ENCODE measurements at regions not wholly inside any gene's neighbourhood (a gene's known extent, or its start where the extent isn't known, plus 50 kb on each side); places are given as distances from the start of the nearest gene placed in this dataset.

DNA sequence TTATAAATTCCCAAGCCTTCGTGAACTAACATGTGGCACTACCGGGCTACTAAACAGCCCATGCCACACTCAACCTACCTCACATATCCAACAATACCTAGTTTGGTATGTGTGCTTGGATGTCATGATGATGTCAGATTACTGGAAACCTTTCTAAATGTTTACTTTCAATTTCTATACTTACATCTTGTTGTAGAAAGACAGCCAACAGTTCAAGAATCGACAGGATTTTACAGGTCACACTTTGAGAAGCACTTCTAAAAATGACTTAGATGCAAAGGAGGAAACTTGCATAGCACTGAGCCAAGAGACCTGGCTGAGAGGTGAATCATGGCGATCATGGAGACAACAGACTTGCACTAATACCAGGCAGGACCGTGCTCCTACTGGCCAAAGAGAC, 209.9 kb downstream of the COL4A1 start:
- no peak overlapping the region for H3K4me3 ChIP-seq (ENCODE audit: low read depth, low read length)
- TF ChIP-seq, protein P1, sequence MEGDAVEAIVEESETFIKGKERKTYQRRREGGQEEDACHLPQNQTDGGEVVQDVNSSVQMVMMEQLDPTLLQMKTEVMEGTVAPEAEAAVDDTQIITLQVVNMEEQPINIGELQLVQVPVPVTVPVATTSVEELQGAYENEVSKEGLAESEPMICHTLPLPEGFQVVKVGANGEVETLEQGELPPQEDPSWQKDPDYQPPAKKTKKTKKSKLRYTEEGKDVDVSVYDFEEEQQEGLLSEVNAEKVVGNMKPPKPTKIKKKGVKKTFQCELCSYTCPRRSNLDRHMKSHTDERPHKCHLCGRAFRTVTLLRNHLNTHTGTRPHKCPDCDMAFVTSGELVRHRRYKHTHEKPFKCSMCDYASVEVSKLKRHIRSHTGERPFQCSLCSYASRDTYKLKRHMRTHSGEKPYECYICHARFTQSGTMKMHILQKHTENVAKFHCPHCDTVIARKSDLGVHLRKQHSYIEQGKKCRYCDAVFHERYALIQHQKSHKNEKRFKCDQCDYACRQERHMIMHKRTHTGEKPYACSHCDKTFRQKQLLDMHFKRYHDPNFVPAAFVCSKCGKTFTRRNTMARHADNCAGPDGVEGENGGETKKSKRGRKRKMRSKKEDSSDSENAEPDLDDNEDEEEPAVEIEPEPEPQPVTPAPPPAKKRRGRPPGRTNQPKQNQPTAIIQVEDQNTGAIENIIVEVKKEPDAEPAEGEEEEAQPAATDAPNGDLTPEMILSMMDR (IDR thresholded peaks at IDR 0.05; ENCODE audit: low read depth, low read length) = no peak

DNA sequence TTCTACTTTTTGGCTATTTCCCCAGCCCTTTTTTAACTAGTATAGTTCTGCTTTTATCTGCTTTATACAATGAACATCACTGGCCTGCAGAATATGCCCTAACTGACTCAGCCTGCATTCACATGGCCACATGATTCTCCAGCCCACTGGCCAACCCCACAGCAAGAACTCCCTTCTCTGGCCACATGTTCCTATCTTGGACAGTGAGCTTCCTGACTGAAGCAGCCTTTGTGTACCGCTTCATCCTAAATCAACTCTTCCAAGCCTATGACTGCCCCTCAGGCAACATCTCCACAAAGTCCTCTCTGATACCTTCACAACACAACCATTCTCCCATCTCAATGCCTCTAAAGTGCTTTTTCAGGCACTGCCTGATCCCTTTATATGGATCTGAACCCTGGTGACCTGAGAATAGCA, 214.1 kb downstream of the COL4A1 start:
- H3K4me3 ChIP-seq (ENCODE audit: low read depth, low read length) = no peak overlapping the region
- TF ChIP-seq, protein P1 (IDR thresholded peaks at IDR 0.05; ENCODE audit: low read depth, low read length) = no peak

DNA sequence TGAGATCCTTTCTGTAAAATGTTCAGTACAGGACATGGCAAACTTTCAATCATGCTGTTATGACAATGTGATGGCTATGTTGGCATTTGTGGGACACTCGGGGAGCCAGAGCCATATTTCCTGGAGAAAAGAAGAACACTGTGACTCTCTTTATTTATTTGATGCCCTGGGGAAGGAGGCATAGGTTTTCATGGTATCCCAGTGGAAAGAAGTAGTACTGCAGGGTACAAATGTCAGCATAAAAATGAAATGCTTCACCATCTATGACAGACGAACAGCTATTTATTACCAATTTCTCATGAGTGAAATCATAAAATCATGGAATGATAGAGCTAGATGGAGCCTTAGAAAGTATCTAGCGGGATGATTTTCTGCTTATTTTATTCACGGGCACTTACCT, 217.1 kb downstream of the COL4A1 start:
- TF ChIP-seq, protein P1 (IDR thresholded peaks at IDR 0.05; ENCODE audit: low read depth, low read length) = peak; percentile 19; the same call in 1 of the 2 replicates
- no peak overlapping the region for H3K4me3 ChIP-seq (ENCODE audit: low read depth, low read length)

DNA sequence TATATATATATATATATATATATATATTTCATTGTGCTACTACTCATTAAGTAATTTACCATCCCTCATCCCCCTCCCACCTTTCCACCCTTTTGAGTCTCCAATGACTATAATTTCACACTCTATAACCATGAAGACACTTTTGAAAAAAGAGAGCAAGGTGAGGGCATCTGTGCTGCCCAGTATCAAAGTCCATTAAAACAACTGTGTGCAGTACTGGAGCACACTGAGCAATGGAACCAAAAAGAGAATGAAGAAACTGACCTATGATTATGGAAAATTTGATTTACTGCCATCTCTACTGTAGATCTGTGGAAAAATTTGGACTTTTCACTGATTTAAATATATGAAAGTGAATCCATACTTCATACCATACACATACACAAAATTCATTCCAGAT, 217.9 kb downstream of the COL4A1 start:
- no peak overlapping the region for H3K4me3 ChIP-seq (ENCODE audit: low read depth, low read length)
- TF ChIP-seq, protein P1 (IDR thresholded peaks at IDR 0.05; ENCODE audit: low read depth, low read length) = no peak

DNA sequence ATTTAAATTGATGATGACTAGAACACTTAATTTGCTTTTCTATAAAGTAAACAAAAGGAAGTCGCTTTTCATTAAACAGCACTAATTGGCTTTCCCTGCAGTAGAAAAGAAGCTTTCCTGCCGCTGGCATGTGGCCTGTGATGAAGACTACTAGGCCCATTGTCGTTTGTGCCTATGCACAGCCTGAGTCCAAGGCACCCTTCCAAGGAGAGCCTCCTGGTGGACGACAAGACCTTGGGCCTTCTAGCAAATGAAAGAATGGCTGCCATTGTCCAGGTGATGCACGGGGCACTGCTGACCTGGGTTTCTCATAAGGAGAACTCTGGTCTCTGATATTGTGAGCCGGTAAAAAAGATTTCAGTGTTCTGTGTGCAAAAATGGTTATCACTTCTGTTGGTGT, 233.0 kb downstream of the COL4A1 start:
- TF ChIP-seq, protein P1 (IDR thresholded peaks at IDR 0.05; ENCODE audit: low read depth, low read length) = no peak

DNA sequence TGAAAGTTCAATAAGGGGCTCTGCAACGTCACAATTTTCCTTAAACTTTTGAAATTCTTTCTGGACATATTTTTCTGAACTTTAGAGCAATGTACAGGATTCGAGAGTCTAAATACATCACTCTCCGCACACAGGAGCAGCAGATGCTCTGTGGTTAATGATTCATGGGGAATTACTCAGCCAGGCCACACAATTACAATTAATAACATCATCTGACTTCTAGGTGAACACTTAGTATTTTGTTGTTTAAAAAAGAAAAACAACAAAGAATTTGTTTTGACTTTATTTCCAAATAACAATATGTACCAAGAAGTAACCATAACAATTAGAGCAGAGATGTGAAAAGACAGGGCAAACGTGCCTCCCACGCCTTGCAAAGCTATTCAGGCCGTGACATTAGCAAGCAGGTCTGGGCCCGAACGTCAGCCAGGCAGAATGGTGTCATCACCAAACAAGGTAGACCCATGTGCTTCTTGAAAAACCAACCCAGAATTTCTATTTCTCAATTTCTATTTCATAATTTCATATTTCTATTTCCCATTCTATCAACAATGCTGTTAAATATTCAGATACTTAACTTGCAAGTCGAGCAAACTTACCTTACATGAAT, 236.3 kb downstream of the COL4A1 start:
- TF ChIP-seq, protein P1 (IDR thresholded peaks at IDR 0.05; ENCODE audit: low read depth, low read length) = no peak
- no peak overlapping the region for H3K4me3 ChIP-seq (ENCODE audit: low read depth, low read length)

More for the DNA sequence above, 233.0 kb downstream of the COL4A1 start:
- no peak overlapping the region for H3K4me3 ChIP-seq (ENCODE audit: low read depth, low read length)

DNA sequence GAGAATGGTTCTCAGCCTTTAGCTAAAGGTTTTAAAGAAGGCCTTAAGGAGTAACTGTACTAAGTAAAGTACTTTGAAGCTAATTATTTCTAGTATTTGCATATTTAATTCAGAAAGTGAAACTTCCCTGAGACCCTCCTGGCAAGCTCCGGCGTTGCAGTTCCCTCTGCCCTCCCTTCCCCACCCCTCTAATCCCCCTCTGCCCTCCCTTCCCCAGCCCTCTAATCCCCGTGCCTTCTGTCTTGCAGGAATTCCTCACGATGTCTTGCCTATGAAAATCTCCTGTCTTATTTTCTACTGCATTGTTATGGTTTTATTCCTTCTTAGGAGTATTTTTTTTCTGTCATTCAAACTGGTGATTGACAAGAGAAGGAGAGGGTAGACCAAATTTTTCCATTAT, 236.9 kb downstream of the COL4A1 start:
- no peak overlapping the region for H3K4me3 ChIP-seq (ENCODE audit: low read depth, low read length)
- TF ChIP-seq, protein P1 (IDR thresholded peaks at IDR 0.05; ENCODE audit: low read depth, low read length) = no peak
